ENCODE measurements at regions not wholly inside any gene's neighbourhood (a gene's known extent, or its start where the extent isn't known, plus 50 kb on each side); places are given as distances from the start of the nearest gene placed in this dataset.

DNA sequence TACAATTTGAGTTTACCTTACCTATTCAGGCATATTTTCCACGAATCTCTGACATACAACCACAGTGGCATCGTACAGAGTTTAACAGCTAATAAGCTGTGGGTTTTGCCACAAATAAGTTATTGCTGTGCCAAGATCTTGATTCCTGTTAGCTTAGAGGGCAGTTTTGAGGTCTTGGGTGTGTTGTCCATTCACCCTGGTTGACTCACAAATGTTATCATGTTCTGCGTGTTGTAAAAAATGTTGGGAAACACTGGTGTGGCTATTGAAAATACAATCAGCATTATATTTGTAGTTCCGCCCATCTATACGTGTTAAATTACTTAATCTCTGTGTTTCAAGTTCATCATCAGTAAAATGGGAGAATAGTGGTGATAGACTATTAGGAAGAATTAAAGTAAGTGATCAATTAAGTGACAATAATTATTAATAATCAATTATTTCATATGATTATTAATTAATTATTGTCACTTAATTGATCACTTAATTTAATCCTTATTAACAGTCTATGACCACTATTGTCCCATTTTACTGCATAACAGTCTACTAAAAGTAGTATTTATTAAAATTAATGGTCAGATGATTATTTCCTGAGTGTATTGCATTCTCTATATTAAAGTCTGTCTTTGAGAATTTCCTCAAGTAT lies 96.3 kb downstream of the TMA16 start:
- TF ChIP-seq, protein P1, sequence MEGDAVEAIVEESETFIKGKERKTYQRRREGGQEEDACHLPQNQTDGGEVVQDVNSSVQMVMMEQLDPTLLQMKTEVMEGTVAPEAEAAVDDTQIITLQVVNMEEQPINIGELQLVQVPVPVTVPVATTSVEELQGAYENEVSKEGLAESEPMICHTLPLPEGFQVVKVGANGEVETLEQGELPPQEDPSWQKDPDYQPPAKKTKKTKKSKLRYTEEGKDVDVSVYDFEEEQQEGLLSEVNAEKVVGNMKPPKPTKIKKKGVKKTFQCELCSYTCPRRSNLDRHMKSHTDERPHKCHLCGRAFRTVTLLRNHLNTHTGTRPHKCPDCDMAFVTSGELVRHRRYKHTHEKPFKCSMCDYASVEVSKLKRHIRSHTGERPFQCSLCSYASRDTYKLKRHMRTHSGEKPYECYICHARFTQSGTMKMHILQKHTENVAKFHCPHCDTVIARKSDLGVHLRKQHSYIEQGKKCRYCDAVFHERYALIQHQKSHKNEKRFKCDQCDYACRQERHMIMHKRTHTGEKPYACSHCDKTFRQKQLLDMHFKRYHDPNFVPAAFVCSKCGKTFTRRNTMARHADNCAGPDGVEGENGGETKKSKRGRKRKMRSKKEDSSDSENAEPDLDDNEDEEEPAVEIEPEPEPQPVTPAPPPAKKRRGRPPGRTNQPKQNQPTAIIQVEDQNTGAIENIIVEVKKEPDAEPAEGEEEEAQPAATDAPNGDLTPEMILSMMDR (IDR thresholded peaks at IDR 0.05), result no peak
- TF ChIP-seq, protein P2, sequence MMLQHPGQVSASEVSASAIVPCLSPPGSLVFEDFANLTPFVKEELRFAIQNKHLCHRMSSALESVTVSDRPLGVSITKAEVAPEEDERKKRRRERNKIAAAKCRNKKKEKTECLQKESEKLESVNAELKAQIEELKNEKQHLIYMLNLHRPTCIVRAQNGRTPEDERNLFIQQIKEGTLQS (CRISPR knock-in tag; conservative IDR thresholded peaks at IDR 0.05), result no peak
- TF ChIP-seq TEAD4 (CRISPR knock-in tag; IDR thresholded peaks at IDR 0.05) (no peak), NFYB (CRISPR knock-in tag; conservative IDR thresholded peaks at IDR 0.05; ENCODE audit: low read depth) (no peak), MYBL2 (CRISPR knock-in tag; IDR thresholded peaks at IDR 0.05) (no peak)
- TF ChIP-seq, protein P3, sequence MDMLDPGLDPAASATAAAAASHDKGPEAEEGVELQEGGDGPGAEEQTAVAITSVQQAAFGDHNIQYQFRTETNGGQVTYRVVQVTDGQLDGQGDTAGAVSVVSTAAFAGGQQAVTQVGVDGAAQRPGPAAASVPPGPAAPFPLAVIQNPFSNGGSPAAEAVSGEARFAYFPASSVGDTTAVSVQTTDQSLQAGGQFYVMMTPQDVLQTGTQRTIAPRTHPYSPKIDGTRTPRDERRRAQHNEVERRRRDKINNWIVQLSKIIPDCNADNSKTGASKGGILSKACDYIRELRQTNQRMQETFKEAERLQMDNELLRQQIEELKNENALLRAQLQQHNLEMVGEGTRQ (CRISPR knock-in tag; IDR thresholded peaks at IDR 0.05), result no peak
- TF ChIP-seq, protein P4, sequence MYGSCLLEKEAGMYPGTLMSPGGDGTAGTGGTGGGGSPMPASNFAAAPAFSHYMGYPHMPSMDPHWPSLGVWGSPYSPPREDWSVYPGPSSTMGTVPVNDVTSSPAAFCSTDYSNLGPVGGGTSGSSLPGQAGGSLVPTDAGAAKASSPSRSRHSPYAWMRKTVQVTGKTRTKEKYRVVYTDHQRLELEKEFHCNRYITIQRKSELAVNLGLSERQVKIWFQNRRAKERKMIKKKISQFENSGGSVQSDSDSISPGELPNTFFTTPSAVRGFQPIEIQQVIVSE (CRISPR knock-in tag; IDR thresholded peaks at IDR 0.05; ENCODE audit: borderline replicate concordance), result no peak

Measured in WTC11 (cell line).